Urinary bladder (tissue), 3 donors: ENCODE measurements at regions not wholly inside any gene's neighbourhood (a gene's known extent, or its start where the extent isn't known, plus 50 kb on each side); places are given as distances from the start of the nearest gene placed in this dataset.

ENCODE experiments used
- DNase-seq: peaks from one replicate; pipeline ENCODE4 v3.0.0-alpha.2; 2015; ENCODE audit errors: extremely low spot score
- H3K27ac ChIP-seq: one replicate; pipeline ENCODE4 v1.5.1; 2013; ENCODE audit warnings: low read depth, mild to moderate bottlenecking, moderate library complexity
- H3K36me3 ChIP-seq: one replicate; pipeline ENCODE4 v1.6.1; 2013; ENCODE audit warnings: mild to moderate bottlenecking, moderate library complexity; ENCODE audit not compliant: insufficient read depth
- H3K4me1 ChIP-seq: one replicate; pipeline ENCODE4 v1.6.1; 2013; ENCODE audit warnings: mild to moderate bottlenecking, moderate library complexity; ENCODE audit not compliant: insufficient read depth
- H3K4me3 ChIP-seq: one replicate; pipeline ENCODE4 v1.5.1; 2013; ENCODE audit warnings: low read depth, low read length
- WGBS: extraction: QIAGEN DNeasy Blood & Tissue Kit; methylation state at CpG from one replicate; pipeline ENCODE4 v1.1.7; 2013; 5-methylcytosine and 5-hydroxymethylcytosine counted together
- donor health status: healthy with polysubstance abuse.
- donor health status: healthy.

DNA sequence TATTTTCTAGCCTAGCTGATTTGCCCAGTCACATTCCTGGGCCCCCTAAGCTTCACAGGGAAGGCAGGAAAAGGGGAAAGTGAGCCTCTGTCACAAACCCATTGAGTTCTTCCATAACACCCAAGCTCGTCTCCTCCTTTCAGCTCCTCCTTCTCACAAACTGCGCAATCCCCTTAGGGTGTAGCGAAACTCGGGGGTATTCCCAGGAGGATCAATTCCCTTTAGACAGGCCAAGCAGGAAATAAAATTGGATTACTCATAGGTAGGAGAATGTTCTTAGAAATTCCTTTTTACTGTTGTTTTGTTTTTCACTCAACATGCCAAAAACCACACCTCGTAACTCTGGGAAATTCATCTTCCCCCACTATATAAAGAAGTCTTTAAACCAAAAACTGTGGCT is 139.3 kb downstream of the IRS2 start:
- Histone ChIP-seq H3K4me1 (no peaks in the 10 kb centered on the region), H3K27ac (no peak overlapping the region), H3K4me3 (no peak overlapping the region), H3K36me3 (no peaks in the 10 kb centered on the region)
- WGBS = 88% methylated on average over 5 of the region's 5 CpGs
- no peak for DNase-seq

DNA sequence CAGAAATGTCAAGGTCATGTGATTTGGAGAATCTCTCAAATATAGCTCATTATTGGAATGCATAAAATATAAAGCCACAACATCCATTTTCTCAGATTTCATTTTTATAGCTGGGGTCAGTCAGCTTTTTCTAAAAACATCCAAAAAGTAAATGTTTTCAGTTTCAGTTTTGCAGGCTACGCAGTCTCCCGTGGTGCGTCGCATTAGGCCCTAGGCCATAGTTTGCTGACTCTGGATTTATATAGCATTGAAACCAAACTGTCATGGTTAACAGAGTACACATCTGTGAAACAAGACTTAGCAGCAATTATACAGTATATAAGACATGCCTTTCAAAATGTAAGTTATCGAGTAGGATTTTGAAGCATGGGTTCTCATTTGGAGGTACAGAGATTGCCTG is 140.0 kb downstream of the IRS2 start:
- Histone ChIP-seq H3K27ac (no peak overlapping the region), H3K4me1 (no peaks in the 10 kb centered on the region), H3K36me3 (no peaks in the 10 kb centered on the region), H3K4me3 (no peak overlapping the region)
- 86% methylated on average over 5 of the region's 5 CpGs for WGBS
- DNase-seq = no peak

DNA sequence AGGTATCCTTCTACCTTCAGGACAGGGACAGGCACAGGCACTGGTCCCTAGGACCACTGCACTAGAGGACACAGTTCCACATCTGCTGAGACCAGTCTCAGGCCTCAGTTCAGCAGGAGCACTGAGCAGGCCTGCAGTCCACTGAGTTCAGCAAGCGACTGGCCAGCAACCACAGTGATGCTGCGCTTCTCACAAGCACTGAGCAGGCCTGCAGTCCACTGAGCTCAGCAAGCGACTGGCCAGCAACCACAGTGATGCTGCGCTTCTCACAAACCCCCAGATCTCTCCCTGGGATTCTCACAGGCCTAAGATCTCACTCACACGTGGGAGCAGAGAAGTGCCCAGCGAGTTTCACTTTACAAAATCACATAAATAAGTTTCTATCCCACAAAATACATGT is 140.6 kb downstream of the IRS2 start:
- Histone ChIP-seq H3K4me3 (no peak overlapping the region), H3K27ac (no peak overlapping the region), H3K36me3 (no peaks in the 10 kb centered on the region), H3K4me1 (no peaks in the 10 kb centered on the region)
- DNase-seq = no peak
- WGBS = 78% methylated on average over 6 of the region's 6 CpGs

DNA sequence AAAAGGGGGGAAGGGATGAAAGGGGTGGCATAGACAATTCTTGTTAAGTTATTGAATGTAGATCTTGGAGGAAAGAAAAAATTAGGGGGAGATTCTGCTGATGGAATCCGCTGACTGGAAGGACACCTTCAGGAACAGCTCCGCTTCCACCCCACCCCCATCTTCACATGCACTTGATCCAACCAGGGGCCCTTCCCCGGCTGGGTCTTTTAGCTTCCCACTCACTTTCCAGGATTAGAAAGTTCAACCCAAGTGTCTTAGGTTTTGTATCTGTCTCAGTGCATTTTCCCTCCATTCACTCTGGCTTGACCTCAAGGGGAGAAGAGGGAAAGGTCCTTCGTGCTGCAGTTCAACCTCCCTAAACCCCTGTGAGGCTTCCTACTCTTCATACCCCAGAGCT is 141.4 kb downstream of the IRS2 start:
- H3K4me3 ChIP-seq = no peak overlapping the region
- no peak for DNase-seq
- no peaks in the 10 kb centered on the region for H3K4me1 ChIP-seq
- no peak overlapping the region for H3K27ac ChIP-seq
- 92% methylated on average over 4 of the region's 4 CpGs for WGBS
- no peaks in the 10 kb centered on the region for H3K36me3 ChIP-seq

DNA sequence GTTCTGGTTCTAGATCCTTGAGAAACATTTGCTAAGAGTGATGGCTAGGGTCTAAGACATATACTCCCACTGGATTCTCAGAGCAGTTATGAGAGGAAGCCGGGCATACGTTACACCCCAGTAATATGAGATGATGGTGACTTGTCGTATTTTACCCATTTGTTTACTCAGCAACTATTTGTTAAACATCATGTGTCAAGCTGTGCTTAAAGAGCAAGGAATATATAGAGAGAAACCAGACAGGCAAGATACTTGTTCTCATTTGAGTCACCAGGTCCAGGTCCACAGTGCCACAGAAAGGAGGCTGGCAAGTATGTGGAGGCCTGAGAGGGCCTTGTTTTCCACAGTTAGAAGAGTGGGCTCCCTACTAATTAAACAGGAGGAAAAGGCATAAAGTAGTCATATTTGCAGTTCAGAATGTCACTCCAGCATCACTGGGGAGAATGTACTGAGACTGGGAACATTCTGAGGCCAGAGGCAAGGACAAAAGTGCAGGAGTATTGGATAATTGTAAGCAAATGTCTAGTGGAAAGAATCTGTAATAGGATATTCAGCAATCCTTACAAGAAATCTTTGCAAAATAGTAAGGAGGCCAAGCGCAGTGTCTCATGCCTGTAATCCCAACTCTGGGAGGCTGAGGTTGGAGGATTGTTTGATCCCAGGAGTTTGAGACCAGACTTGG is 142.2 kb downstream of the IRS2 start:
- WGBS = 71% methylated on average over 4 of the region's 4 CpGs
- Histone ChIP-seq H3K27ac (no peak overlapping the region), H3K4me3 (no peak overlapping the region), H3K36me3 (no peaks in the 10 kb centered on the region), H3K4me1 (no peaks in the 10 kb centered on the region)
- no peak for DNase-seq

DNA sequence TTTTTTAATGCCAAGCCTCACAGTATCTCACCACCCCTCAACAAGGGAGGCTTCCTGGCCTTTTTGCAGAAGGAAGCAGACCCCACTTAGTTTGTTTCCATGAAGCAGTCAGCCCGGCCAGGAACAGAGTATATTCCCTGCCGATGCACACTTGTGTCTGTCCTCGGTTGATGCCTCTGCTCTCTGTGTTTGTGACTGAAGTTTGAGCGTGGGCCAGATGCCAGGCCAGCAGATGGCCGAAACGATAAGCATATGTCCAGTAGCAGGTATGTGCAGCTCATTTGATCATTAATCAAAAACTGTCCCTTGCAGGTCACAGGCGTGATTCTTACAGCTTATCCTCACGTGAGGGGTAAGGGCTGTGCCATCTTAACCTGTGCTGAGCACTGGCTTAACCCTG is 144.0 kb downstream of the IRS2 start:
- Histone ChIP-seq H3K4me1 (no peaks in the 10 kb centered on the region), H3K27ac (no peak overlapping the region), H3K36me3 (no peaks in the 10 kb centered on the region), H3K4me3 (no peak overlapping the region)
- DNase-seq = no peak
- 82% methylated on average over 8 of the region's 8 CpGs for WGBS

DNA sequence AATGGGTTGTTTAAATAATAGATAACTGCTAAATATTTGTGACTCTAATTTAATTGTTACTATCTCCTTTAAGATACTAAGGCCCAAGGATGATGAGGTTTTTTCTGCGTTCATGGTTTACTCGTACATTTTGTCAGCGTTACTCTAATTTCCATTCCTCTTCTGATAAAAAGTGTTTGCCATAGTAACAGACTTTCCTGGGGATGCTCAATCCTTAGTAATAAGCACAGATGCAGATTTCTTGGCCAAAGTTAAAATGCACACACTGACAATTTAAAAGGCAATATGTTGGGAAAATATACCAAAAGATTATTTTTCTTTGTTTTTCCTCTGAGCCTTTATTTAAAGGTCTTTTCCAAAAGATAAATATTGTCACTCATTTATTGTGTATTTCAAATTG is 149.6 kb downstream of the IRS2 start:
- 58% methylated on average over 3 of the region's 3 CpGs for WGBS
- no peaks in the 10 kb centered on the region for H3K4me1 ChIP-seq
- H3K36me3 ChIP-seq = no peaks in the 10 kb centered on the region
- no peak overlapping the region for H3K4me3 ChIP-seq
- DNase-seq = no peak
- H3K27ac ChIP-seq = no peak overlapping the region

DNA sequence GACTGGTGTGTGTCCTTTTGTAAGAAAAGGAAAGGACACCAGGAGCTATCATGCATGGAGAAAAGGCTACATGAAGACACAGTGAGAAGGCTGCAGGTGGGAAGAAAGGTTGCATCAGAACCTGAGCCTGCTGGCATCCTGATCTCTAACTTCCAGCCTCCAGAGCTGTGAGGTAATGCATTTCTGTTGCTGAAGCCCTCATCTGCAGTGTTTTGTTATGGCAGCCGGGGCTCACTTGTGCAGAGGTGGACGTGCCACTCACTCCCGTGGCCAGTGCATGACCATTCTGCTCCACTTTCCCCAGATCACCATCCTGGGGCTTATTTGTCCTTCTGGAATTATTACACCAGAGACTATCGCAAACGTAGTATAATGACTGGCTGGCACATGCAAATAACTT is 155.3 kb downstream of the IRS2 start:
- no peak for DNase-seq
- Histone ChIP-seq H3K27ac (no peak overlapping the region), H3K4me3 (no peak overlapping the region), H3K36me3 (no peaks in the 10 kb centered on the region), H3K4me1 (no peaks in the 10 kb centered on the region)
- WGBS = 93% methylated on average over 5 of the region's 5 CpGs

DNA sequence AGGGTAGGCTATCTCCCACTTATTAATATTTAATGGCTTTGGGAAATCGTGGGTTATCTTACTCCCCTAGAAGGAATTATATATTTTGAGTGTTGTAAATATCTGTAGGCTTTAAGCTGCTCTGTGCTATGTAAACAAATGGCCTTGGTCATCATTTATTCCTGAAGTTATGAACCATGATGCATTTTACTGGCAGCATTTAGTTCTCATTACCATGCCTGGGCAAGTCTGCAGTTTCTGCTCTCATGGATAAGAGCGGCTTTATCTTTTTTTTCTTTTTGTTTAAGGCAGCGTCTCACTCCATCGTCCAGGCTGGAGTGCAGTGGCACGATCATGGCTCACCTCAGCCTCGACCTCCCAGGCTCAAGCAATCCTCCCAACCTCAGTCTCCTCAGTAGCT is 156.1 kb downstream of the IRS2 start:
- Histone ChIP-seq H3K36me3 (no peaks in the 10 kb centered on the region), H3K4me3 (no peak overlapping the region), H3K4me1 (no peaks in the 10 kb centered on the region), H3K27ac (no peak overlapping the region)
- DNase-seq = no peak
- WGBS = 27% methylated on average over 6 of the region's 6 CpGs

DNA sequence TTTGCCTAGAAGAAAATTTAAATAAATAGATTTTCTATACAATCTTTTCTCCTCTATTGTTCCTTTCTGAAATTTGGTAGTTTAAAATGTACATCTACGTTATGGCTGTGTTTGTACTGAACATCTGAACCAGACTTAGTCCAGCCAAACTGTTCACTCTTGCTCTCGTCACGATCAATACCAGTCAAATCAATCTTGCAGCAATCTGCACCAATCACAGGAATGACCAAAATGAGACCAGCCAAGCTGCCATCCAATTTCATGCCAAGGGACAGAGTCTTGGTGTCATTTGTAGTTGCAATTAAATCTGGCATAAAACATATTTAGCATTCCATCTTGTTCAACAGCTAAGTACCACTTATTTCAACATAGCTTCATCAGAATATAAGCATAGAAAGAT is 156.6 kb downstream of the IRS2 start:
- Histone ChIP-seq H3K4me3 (no peak overlapping the region), H3K27ac (no peak overlapping the region), H3K4me1 (no peaks in the 10 kb centered on the region), H3K36me3 (no peaks in the 10 kb centered on the region)
- 84% methylated on average over 3 of the region's 3 CpGs for WGBS
- no peak for DNase-seq

DNA sequence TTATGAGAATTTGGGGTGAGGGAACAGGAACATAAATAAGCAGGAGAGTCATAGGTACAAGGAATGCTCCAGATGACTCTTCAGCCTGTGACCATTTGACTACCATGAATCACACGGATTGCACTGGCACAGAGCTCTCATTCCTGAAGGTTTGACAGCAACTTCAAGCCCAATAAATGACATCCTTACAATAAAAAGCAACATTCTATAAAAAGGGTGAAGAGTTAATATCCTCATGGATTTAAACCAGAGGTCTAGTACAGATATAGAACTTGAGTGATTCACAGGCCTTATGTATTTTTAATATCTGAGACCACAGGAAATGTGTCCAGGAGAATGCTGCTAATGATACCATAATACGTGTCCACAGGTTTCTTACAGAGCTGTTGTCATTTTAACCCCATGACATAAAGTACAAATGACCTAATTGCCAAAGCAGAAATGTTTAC is 158.1 kb downstream of the IRS2 start:
- H3K4me1 ChIP-seq = no peaks in the 10 kb centered on the region
- H3K4me3 ChIP-seq = no peak overlapping the region
- no peak for DNase-seq
- H3K36me3 ChIP-seq = no peaks in the 10 kb centered on the region
- H3K27ac ChIP-seq = no peak overlapping the region
- 44% methylated on average over 2 of the region's 2 CpGs for WGBS

DNA sequence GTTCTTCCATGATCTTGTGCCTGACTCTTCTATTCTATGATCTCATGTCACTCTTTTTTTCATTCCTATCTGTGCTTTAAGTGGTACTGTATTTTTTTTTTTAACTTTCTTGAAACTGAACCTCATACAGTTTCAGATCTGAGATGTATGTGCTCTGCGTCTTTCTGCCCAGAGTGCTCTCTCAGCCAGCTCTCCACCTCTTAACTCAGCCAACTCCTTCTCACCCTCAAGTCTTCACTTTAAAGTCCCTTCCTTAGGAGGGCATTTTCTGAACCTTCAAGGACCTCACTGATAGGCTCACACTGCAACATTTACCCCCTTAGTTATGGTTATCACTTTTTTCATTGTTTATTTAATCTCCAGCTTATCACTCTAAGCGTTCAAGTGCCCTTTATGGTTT is 158.7 kb downstream of the IRS2 start:
- H3K4me1 ChIP-seq = no peaks in the 10 kb centered on the region
- no peaks in the 10 kb centered on the region for H3K36me3 ChIP-seq
- no peak for DNase-seq
- H3K4me3 ChIP-seq = no peak overlapping the region
- H3K27ac ChIP-seq = no peak overlapping the region
- WGBS = 47% methylated on average over 2 of the region's 2 CpGs

DNA sequence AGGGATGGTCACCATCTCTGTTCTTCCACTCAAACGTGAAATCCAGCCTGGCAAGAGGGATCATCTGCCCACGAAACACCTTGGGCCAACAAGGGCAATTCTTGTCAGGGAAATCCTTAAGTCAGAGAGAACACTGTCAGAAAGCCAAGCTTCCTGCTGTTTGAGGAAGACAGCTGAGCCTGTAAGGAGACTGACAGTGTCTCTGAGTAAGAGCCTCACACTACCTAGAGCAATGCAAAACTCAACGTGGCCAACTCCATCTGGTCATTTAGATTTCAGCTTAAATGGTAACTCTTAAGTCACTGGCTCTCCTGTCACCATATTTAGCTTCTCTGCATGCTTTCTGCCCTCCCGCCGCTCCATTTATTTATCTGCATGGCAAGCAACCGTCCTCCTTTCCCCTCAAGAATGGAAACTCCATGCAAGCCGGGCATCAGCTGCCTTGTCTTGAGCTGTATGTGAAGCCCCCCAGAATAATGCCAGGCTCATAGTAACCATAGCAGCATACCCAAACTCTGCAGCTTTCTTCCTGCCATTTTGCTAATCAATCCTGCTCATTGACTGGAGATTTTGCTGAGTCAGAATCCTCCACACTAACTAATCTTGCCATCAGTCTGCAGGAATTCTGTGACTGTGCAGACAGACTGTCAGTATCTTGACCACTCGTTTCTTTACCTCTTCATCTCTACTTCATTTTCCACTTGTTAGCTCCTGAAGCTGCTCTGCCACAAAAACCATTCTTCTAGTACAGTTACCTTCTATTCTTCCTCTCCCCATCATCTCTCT is 159.8 kb downstream of the IRS2 start:
- no peaks in the 10 kb centered on the region for H3K36me3 ChIP-seq
- H3K27ac ChIP-seq = no peak overlapping the region
- WGBS = 73% methylated on average over 8 of the region's 8 CpGs
- H3K4me3 ChIP-seq = no peak overlapping the region
- no peak for DNase-seq
- H3K4me1 ChIP-seq = no peaks in the 10 kb centered on the region

DNA sequence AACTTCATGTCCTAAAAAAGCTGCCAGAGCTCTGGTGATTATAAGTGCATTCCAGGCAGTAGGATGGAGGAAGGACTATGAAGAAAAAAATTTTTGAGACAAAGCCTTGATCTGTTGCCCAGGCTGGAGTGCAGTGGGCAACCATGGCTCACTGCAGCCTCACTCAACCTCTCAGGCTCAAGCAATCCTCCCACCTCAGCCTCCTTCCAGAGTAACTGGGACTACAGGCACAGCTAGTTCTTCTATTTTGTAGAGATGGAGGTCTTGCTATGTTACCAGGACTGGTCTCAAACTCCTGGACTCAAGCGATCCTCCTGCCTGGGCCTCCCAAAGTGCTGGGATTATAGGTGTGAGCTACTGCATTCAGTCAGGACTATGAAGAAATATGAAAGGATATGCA is 161.2 kb downstream of the IRS2 start:
- no peaks in the 10 kb centered on the region for H3K36me3 ChIP-seq
- H3K4me1 ChIP-seq = no peaks in the 10 kb centered on the region
- H3K27ac ChIP-seq = no peak overlapping the region
- no peak overlapping the region for H3K4me3 ChIP-seq
- 61% methylated on average over 1 of the region's 1 CpG for WGBS
- no peak for DNase-seq
